HG02885 (cell line): ENCODE measurements at regions not wholly inside any gene's neighbourhood (a gene's known extent, or its start where the extent isn't known, plus 50 kb on each side); places are given as distances from the start of the nearest gene placed in this dataset.
A peak's percentile ranks its signal among the peaks of the same experiment; 100 is the strongest.

Source experiments
- ATAC-seq: cut with Tn5 transposase; IDR thresholded peaks from one replicate; pipeline ENCODE4 v1.9.1; 2021; ENCODE audit warnings: mild to moderate bottlenecking; ENCODE audit not compliant: unreplicated experiment, poor library complexity

GRCh38 chr20:10724449-10725173, 50.8 kb upstream of the JAG1 start:
- ATAC-seq, result no peak

- ATAC-seq, result no peak
Observed at GRCh38 chr20:10728873-10729670, 55.3 kb upstream of the JAG1 start.

- no peak for ATAC-seq
Observed at GRCh38 chr20:10729785-10730184, 56.0 kb upstream of the JAG1 start.

GRCh38 chr20:10730629-10731183, 56.9 kb upstream of the JAG1 start:
- no peak for ATAC-seq

GRCh38 chr20:10731190-10731965, 57.6 kb upstream of the JAG1 start:
- ATAC-seq, result no peak

GRCh38 chr20:10733122-10733521, 59.3 kb upstream of the JAG1 start:
- no peak for ATAC-seq

- no peak for ATAC-seq
Observed at GRCh38 chr20:10735195-10735949, 61.6 kb upstream of the JAG1 start.

GRCh38 chr20:10739134-10739533, 65.3 kb upstream of the JAG1 start:
- peak; percentile 28 for ATAC-seq

- peak; percentile 71 for ATAC-seq
Observed at GRCh38 chr20:10739566-10739965, 65.8 kb upstream of the JAG1 start.

GRCh38 chr20:10741060-10741459, 67.3 kb upstream of the JAG1 start:
- ATAC-seq, result no peak

GRCh38 chr20:10745790-10746189, 72.0 kb upstream of the JAG1 start:
- ATAC-seq, result no peak

GRCh38 chr20:10747019-10747418, 73.2 kb upstream of the JAG1 start:
- no peak for ATAC-seq

GRCh38 chr20:10749084-10749483, 75.3 kb upstream of the JAG1 start:
- ATAC-seq, result no peak

- ATAC-seq, result no peak
Observed at GRCh38 chr20:10752206-10752605, 78.4 kb upstream of the JAG1 start.

- ATAC-seq, result no peak
Observed at GRCh38 chr20:10754824-10755223, 81.0 kb upstream of the JAG1 start.

- ATAC-seq, result no peak
Observed at GRCh38 chr20:10758446-10758845, 84.6 kb upstream of the JAG1 start.

- no peak for ATAC-seq
Observed at GRCh38 chr20:10761232-10761631, 87.4 kb upstream of the JAG1 start.

GRCh38 chr20:10761786-10762185, 88.0 kb upstream of the JAG1 start:
- no peak for ATAC-seq

- ATAC-seq, result no peak
Observed at GRCh38 chr20:10762216-10762615, 88.4 kb upstream of the JAG1 start.

GRCh38 chr20:10763112-10763511, 89.3 kb upstream of the JAG1 start:
- no peak for ATAC-seq
